MM.1S (cell line): ENCODE measurements at regions not wholly inside any gene's neighbourhood (a gene's known extent, or its start where the extent isn't known, plus 50 kb on each side); places are given as distances from the start of the nearest gene placed in this dataset.
"Not testable (repeated sequence)": the region's sequence is repeated elsewhere in the genome, so short reads cannot be mapped to it uniquely, and the experiment has no call there.

ENCODE experiments used
- DNase-seq: peaks from one replicate; pipeline ENCODE4 v3.0.0-alpha.2; 2015
- H2AFZ ChIP-seq: fragments of 300-600 bp; sonication (generic); 2 replicates; pipeline ENCODE4 v1.6.0; 2016; ENCODE audit warnings: antibody characterized with exemption, low read length
- H3F3A ChIP-seq: fragments of 300-600 bp; sonication (generic); 2 replicates; pipeline ENCODE4 v1.6.1; 2016; ENCODE audit warnings: mild to moderate bottlenecking, antibody characterized with exemption, low read length, moderate library complexity, mixed read lengths; ENCODE audit not compliant: insufficient read depth
- H3K27ac ChIP-seq: fragments of 300-600 bp; sonication (generic); 2 replicates; pipeline ENCODE4 v1.5.1; 2016; ENCODE audit warnings: mild to moderate bottlenecking, low read length
- H3K27me3 ChIP-seq: fragments of 300-600 bp; sonication (generic); replicated peaks from 2 replicates; pipeline ENCODE4 v1.6.0; 2016; ENCODE audit warnings: low read length; ENCODE audit not compliant: insufficient read depth
- H3K36me3 ChIP-seq: fragments of 300-600 bp; sonication (generic); replicated peaks from 2 replicates; pipeline ENCODE4 v1.6.1; 2016; ENCODE audit warnings: mild to moderate bottlenecking, low read length, mixed read lengths; ENCODE audit not compliant: insufficient read depth
- H3K4me1 ChIP-seq: fragments of 300-600 bp; sonication (generic); 2 replicates; pipeline ENCODE4 v1.6.1; 2016; ENCODE audit warnings: low read length, mixed read lengths
- H3K4me2 ChIP-seq: fragments of 300-600 bp; sonication (generic); 2 replicates; pipeline ENCODE4 v1.6.0; 2016; ENCODE audit warnings: low read depth, low read length
- H3K4me3 ChIP-seq: fragments of 300-600 bp; sonication (generic); 2 replicates; pipeline ENCODE4 v1.5.1; 2016; ENCODE audit warnings: low read length, mixed read lengths
- H3K79me2 ChIP-seq: fragments of 300-600 bp; sonication (generic); 2 replicates; pipeline ENCODE4 v1.6.1; 2016; ENCODE audit warnings: mixed run types, low read length, mixed read lengths
- H3K9ac ChIP-seq: fragments of 300-600 bp; sonication (generic); 2 replicates; pipeline ENCODE4 v1.6.1; 2016; ENCODE audit warnings: low read length, mixed read lengths
- H3K9me2 ChIP-seq: fragments of 300-600 bp; sonication (generic); replicated peaks from 2 replicates; pipeline ENCODE4 v1.6.1; 2016; ENCODE audit warnings: mild to moderate bottlenecking, low read length, mixed read lengths; ENCODE audit not compliant: insufficient read depth
- H3K9me3 ChIP-seq: fragments of 300-600 bp; sonication (generic); replicated peaks from 2 replicates; pipeline ENCODE4 v1.6.1; 2016; ENCODE audit warnings: mild to moderate bottlenecking, low read length, mixed read lengths; ENCODE audit not compliant: insufficient read depth
- H4K20me1 ChIP-seq: fragments of 300-600 bp; sonication (generic); 2 replicates; pipeline ENCODE4 v1.6.1; 2016; ENCODE audit warnings: mild to moderate bottlenecking, low read length, moderate library complexity, mixed read lengths; ENCODE audit not compliant: insufficient read depth
- EZH2 ChIP-seq: fragments of 300-600 bp; sonication (generic); optimal IDR thresholded peaks from 2 replicates; pipeline ENCODE3; 2017; ENCODE audit warnings: low read depth, mild to moderate bottlenecking, antibody characterized with exemption, low read length, mixed read lengths
- EZH2phosphoT487 ChIP-seq: fragments of 300-600 bp; sonication (generic); IDR thresholded peaks from 2 replicates; pipeline ENCODE4 v1.6.1; 2018; ENCODE audit warnings: antibody characterized with exemption, low read length
- TF ChIP-seq, protein P1 (sequence below): fragments of 300-600 bp; sonication (generic); IDR thresholded peaks from 2 replicates; pipeline ENCODE4 v1.5.1; 2016; ENCODE audit warnings: antibody characterized with exemption, low read length, mixed read lengths

DNA sequence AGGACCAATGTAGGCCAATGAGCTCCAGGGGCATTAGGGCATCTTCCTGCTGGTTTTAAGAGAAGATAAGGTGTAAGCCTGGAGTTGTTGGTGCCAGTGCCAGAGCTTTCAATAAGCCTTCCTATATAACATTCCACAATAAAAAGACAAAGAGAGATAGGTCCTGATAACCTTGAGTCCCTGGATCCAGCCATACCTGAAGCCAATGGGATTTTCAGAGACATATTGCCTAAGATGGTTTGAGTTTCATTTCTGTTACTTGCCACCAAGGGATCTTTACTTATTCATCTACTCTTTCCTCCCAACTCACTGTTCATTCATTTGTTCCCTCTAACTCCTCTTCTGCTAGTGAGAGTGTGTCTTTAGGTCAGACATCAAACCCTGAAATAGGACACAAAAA lies 68.8 kb upstream of the CAPZB start:
- TF ChIP-seq EZH2: no peak
- TF ChIP-seq, protein P1, sequence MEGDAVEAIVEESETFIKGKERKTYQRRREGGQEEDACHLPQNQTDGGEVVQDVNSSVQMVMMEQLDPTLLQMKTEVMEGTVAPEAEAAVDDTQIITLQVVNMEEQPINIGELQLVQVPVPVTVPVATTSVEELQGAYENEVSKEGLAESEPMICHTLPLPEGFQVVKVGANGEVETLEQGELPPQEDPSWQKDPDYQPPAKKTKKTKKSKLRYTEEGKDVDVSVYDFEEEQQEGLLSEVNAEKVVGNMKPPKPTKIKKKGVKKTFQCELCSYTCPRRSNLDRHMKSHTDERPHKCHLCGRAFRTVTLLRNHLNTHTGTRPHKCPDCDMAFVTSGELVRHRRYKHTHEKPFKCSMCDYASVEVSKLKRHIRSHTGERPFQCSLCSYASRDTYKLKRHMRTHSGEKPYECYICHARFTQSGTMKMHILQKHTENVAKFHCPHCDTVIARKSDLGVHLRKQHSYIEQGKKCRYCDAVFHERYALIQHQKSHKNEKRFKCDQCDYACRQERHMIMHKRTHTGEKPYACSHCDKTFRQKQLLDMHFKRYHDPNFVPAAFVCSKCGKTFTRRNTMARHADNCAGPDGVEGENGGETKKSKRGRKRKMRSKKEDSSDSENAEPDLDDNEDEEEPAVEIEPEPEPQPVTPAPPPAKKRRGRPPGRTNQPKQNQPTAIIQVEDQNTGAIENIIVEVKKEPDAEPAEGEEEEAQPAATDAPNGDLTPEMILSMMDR: no peak
- TF ChIP-seq EZH2phosphoT487: no peak
- H3K4me3 ChIP-seq: no peak overlapping the region
- no peaks in the 10 kb centered on the region for H4K20me1 ChIP-seq
- H3K9me2 ChIP-seq: no peaks in the 10 kb centered on the region
- H3K36me3 ChIP-seq: no peaks in the 10 kb centered on the region
- H3K9ac ChIP-seq: no peak overlapping the region
- H2AFZ ChIP-seq: no peak overlapping the region
- no peaks in the 10 kb centered on the region for H3K9me3 ChIP-seq
- H3K27ac ChIP-seq: no peak overlapping the region
- no peaks in the 10 kb centered on the region for H3K27me3 ChIP-seq
- no peaks in the 10 kb centered on the region for H3K4me1 ChIP-seq
- no peak for DNase-seq
- no peaks in the 10 kb centered on the region for H3F3A ChIP-seq
- H3K4me2 ChIP-seq: no peak overlapping the region
- H3K79me2 ChIP-seq: no peaks in the 10 kb centered on the region

- no peaks in the 10 kb centered on the region for H4K20me1 ChIP-seq
- no peak overlapping the region for H3K4me2 ChIP-seq
- TF ChIP-seq EZH2 (no peak), EZH2phosphoT487 (no peak)
- TF ChIP-seq, protein P1: no peak
- no peak overlapping the region for H3K4me3 ChIP-seq
- H3K9ac ChIP-seq: no peak overlapping the region
- H3K9me2 ChIP-seq: no peaks in the 10 kb centered on the region
- DNase-seq: no peak
- no peaks in the 10 kb centered on the region for H3K9me3 ChIP-seq
- H3K27ac ChIP-seq: no peak overlapping the region
- no peaks in the 10 kb centered on the region for H3K4me1 ChIP-seq
- H3F3A ChIP-seq: no peaks in the 10 kb centered on the region
- H3K27me3 ChIP-seq: no peaks in the 10 kb centered on the region
- no peaks in the 10 kb centered on the region for H3K79me2 ChIP-seq
- H3K36me3 ChIP-seq: no peaks in the 10 kb centered on the region
- H2AFZ ChIP-seq: no peak overlapping the region
These were observed 67.1 kb upstream of the CAPZB start for GRCh38 chr1:19552291-19553010.

GRCh38 chr1:19551837-19552236 lies 66.5 kb upstream of the CAPZB start:
- not testable (repeated sequence) for H3K79me2 ChIP-seq, H2AFZ ChIP-seq, H3K36me3 ChIP-seq, H3K9me2 ChIP-seq, H3K9ac ChIP-seq, H3K4me1 ChIP-seq, H3K27me3 ChIP-seq, H3K4me3 ChIP-seq, H3K27ac ChIP-seq, H3K4me2 ChIP-seq, DNase-seq, H4K20me1 ChIP-seq, H3F3A ChIP-seq, H3K9me3 ChIP-seq

- not testable (repeated sequence) for H4K20me1 ChIP-seq, H3K36me3 ChIP-seq, DNase-seq, H3K79me2 ChIP-seq, H3K9me3 ChIP-seq, H3K4me3 ChIP-seq, H3K9me2 ChIP-seq, H3K4me2 ChIP-seq, H3F3A ChIP-seq, H3K27ac ChIP-seq, H3K9ac ChIP-seq, H3K4me1 ChIP-seq, H3K27me3 ChIP-seq, H2AFZ ChIP-seq
These were observed 65.1 kb upstream of the CAPZB start for GRCh38 chr1:19550437-19550836.
